ENCODE measurements at regions not wholly inside any gene's neighbourhood (a gene's known extent, or its start where the extent isn't known, plus 50 kb on each side); places are given as distances from the start of the nearest gene placed in this dataset.

GRCh38 chr18:64699081-64699480 lies 550.2 kb upstream of the LINC00305 start:
- H3K36me3 ChIP-seq = no peaks in the 10 kb centered on the region
- H3K9me3 ChIP-seq = no peaks in the 10 kb centered on the region
- H3K4me3 ChIP-seq = no peak overlapping the region
- H3K4me1 ChIP-seq = no peaks in the 10 kb centered on the region
- intact Hi-C loops (cut with DNase I) = no loop called here
- no peak for DNase-seq (ENCODE audit: extremely low spot score)
- TF ChIP-seq CTCF (IDR thresholded peaks at IDR 0.05) = no peak
- TF ChIP-seq POLR2A (IDR thresholded peaks at IDR 0.05; ENCODE audit: low read depth) = no peak
- TF ChIP-seq POLR2AphosphoS5 (IDR thresholded peaks at IDR 0.05) = no peak
- no peak for TF ChIP-seq EP300 (IDR thresholded peaks at IDR 0.05)
- H3K27ac ChIP-seq (replicated peaks in 1 of 4) = no peak overlapping the region
- no peaks in the 10 kb centered on the region for H3K27me3 ChIP-seq
- 84% methylated on average over 2 of the region's 2 CpGs for WGBS

DNA sequence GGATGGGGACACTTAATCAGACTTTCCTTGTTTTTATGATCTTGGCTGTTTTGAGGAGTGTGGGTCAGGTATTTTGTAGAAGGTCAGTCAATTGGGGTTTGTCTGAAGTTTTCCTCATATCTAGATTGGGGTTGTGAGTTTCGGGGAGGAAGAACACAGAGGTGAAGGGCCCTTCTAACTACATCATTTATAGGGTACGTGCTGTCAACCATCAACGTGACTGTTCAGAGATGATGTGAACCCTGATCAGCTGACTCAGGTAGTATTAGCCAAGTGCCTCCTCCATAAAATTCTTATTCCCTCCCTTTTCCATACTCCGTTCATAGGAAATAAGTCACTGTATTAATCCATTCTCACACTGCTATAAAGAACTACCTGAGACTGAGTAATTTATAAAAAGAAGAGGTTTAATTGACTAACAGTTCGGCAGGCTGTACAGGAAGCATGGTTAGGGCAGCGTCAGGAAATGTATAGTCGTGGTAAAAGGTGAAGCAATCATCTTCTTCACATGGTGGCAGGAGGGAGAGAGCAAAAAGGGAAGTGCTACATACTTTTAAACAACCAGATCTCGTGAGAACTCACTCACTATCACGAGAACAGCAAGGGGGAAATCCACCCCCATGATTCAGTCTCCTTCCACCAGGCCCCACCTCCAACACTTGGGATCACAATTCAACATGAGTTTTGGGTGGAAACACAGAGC lies 547.1 kb upstream of the LINC00305 start:
- Histone ChIP-seq H3K4me3 (no peak overlapping the region), H3K27me3 (no peaks in the 10 kb centered on the region), H3K36me3 (no peaks in the 10 kb centered on the region), H3K27ac (replicated peaks in 1 of 4) (no peak overlapping the region), H3K9me3 (no peaks in the 10 kb centered on the region), H3K4me1 (no peaks in the 10 kb centered on the region)
- intact Hi-C loops (cut with DNase I) = no loop called here
- TF ChIP-seq POLR2A (IDR thresholded peaks at IDR 0.05; ENCODE audit: low read depth) (no peak), POLR2AphosphoS5 (IDR thresholded peaks at IDR 0.05) (no peak), CTCF (IDR thresholded peaks at IDR 0.05) (no peak), EP300 (IDR thresholded peaks at IDR 0.05) (no peak)
- 75% methylated on average over 9 of the region's 9 CpGs for WGBS
- no peak for DNase-seq (ENCODE audit: extremely low spot score)

DNA sequence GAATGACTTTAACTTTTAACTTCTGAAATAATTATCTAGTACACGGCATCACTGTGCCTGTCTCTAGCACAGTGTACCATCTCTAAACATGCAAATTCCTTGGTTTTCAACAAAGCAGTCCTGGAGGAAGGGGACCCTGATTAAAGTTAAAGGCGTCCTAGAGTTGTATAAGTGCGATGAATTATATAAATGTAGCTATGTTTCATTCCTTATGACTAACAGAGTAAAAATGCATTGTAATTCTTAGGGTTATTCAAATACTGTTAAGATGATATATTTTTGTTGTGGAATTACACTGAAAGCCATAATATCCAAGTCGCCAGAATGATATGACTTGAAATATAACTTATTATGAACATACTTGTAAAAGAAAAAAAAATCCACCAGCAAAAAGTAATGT lies 544.9 kb upstream of the LINC00305 start:
- H3K4me1 ChIP-seq = no peaks in the 10 kb centered on the region
- TF ChIP-seq POLR2AphosphoS5 (IDR thresholded peaks at IDR 0.05) = no peak
- no peak for TF ChIP-seq EP300 (IDR thresholded peaks at IDR 0.05)
- no peak for TF ChIP-seq POLR2A (IDR thresholded peaks at IDR 0.05; ENCODE audit: low read depth)
- TF ChIP-seq CTCF (IDR thresholded peaks at IDR 0.05) = no peak
- H3K4me3 ChIP-seq = no peak overlapping the region
- no peak overlapping the region for H3K27ac ChIP-seq (replicated peaks in 1 of 4)
- H3K36me3 ChIP-seq = no peaks in the 10 kb centered on the region
- no peaks in the 10 kb centered on the region for H3K9me3 ChIP-seq
- H3K27me3 ChIP-seq = no peaks in the 10 kb centered on the region
- 59% methylated on average over 4 of the region's 4 CpGs for WGBS
- intact Hi-C loops (cut with DNase I) = no loop called here
- no peak for DNase-seq (ENCODE audit: extremely low spot score)

GRCh38 chr18:64692826-64693225 lies 543.9 kb upstream of the LINC00305 start:
- intact Hi-C loops (cut with DNase I) = no loop called here
- Histone ChIP-seq H3K4me3 (no peak overlapping the region), H3K27ac (replicated peaks in 1 of 4) (no peak overlapping the region), H3K9me3 (no peaks in the 10 kb centered on the region), H3K36me3 (no peaks in the 10 kb centered on the region), H3K27me3 (no peaks in the 10 kb centered on the region), H3K4me1 (no peaks in the 10 kb centered on the region)
- TF ChIP-seq POLR2AphosphoS5 (IDR thresholded peaks at IDR 0.05) (no peak), CTCF (IDR thresholded peaks at IDR 0.05) (no peak), POLR2A (IDR thresholded peaks at IDR 0.05; ENCODE audit: low read depth) (no peak), EP300 (IDR thresholded peaks at IDR 0.05) (no peak)
- 66% methylated on average over 2 of the region's 2 CpGs for WGBS
- DNase-seq (ENCODE audit: extremely low spot score) = no peak

DNA sequence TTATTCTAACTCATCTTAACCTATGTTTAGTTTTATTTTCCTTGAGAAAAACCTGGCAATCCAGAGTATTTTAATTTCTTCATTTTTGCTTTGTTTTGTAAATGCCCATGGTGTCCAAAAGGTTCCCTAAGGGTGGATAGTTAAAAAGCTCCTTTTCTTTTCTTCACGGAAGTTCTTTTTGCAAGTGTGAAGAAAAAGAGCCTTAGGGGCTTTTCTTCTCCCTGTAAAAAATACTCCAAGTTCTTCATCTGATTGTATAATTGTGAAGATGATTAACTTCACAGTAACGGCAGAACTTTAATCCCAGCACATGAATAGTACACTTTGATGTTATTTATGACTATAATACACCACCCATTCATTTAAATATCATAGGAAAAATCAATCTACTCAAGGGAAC lies 530.2 kb upstream of the LINC00305 start:
- H3K4me1 ChIP-seq = no peaks in the 10 kb centered on the region
- H3K4me3 ChIP-seq = no peak overlapping the region
- H3K36me3 ChIP-seq = no peaks in the 10 kb centered on the region
- H3K9me3 ChIP-seq = no peaks in the 10 kb centered on the region
- no peaks in the 10 kb centered on the region for H3K27me3 ChIP-seq
- intact Hi-C loops (cut with DNase I) = no loop called here
- TF ChIP-seq CTCF (IDR thresholded peaks at IDR 0.05) = no peak
- DNase-seq (ENCODE audit: extremely low spot score) = no peak
- WGBS = 48% methylated on average over 2 of the region's 2 CpGs
- H3K27ac ChIP-seq (replicated peaks in 1 of 4) = no peak overlapping the region

Measured in esophagus muscularis mucosa (tissue), 4 donors.